ENCODE measurements at regions not wholly inside any gene's neighbourhood (a gene's known extent, or its start where the extent isn't known, plus 50 kb on each side); places are given as distances from the start of the nearest gene placed in this dataset.

DNA sequence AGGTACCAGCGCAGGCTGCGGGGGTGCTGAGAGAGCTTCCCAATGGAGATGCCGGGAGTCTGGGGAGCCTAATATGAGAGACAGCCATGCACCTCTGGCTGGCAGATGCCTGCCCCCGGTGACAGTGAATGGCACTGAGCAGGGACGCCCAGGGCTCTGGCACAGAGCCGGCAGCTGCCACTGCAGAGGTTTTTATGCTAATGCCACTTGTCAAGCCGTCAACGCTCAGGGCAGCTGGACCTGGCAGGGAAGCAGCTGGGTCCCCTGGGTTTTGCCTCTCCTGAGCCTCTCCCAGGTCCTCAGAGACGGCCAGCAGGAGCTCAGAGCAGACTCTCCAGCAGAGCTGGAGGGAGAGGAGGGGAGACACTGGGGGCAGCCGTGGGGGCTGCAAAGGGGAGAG, 573.6 kb downstream of the BUD13 start:
- no peak for FAIRE-seq

GRCh38 chr11:116194156-116194904, 578.5 kb downstream of the BUD13 start:
- no peak for FAIRE-seq

- no peak for FAIRE-seq
Observed at GRCh38 chr11:116193321-116194131, 579.3 kb downstream of the BUD13 start.

DNA sequence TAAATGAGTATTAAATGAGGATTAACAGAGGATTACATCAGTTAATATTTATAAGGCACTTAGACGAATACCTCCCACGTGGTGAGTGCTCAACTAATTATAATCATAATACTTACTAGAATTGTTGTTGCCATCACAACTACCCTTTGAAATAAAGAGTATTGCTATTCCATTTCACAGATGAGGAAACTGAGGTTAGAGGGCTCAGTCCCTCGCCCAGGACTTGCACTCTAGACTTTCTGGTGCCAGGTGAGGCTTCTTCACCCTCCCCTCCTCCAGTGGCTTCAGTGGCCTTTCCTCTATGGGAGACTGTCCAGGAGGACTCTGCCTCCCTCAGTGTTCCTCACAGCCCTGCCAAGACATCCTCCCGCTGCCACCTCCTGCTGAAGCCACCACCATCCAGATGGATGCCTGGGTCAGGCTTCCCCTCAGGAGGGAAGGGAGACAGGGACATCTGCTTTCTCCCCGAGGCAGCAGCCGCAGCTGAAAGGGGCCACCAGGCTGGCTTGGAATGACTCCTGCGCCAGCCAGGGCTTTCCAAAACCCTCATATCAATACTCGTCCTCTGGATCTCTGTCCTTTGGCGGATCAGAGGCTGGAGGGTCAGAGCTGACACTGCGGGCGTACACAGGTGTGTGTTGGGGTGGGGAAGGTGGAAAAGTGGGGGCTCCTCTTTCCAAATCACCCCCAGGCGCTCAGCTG, 580.1 kb downstream of the BUD13 start:
- no peak for FAIRE-seq

DNA sequence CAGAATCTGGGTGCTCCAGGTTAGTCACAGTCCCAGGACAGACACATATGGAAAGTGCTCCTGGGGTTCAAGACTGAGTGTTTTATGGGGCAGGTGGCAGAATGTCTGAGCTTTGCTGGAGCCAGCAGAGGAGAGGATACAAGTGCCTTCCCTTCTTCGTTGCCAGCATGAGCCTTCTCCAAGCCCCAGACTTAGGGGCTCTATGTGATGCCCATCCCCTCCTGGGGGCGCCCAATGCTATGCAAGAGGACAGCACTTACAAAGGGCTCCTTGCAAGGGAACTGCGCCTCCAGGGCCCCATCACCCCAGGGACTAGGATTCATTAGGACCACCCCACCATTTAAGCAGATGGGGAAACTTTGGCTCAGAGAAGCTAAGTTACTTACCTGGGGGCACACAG, 581.9 kb downstream of the BUD13 start:
- no peak for FAIRE-seq

DNA sequence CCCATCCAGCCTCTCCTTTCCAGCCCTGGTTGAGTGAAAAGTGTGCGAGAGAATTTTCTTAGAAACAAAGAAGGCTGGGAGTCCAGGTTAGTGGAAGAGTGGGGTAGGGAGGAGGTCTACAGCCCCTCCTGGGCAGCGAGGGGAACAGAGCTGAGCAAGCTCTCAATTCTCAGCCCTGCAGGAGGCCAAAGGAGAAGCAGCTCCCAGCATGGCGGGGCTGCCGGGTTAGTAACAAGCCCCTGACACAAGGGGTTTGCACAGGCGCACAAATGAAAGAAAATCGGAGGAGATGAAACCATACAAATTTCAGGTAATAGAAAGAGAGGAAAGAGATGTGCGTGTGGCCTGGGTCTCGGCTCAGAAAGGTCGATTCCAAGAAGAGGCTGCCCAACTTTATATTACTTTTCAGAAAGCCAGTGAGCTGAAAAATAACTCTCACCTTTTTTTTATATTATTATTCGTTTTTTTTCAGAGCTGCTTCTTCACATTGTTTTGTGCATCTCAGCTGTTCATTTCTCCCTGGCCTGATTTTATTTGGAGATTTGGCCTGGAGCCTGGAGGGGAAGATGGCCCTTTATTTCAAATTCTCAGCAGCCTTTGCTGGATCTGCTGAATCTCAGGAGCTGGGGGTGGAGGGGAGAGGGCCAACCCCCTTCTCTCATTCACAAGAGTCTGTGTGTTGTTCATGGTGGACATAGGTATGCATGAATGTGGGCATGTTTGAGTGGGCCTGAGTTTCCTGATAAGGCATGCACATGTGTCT, 583.2 kb downstream of the BUD13 start:
- no peak for FAIRE-seq

GRCh38 chr11:116188350-116188749, 584.4 kb downstream of the BUD13 start:
- FAIRE-seq, result no peak

- FAIRE-seq, result no peak
Observed at GRCh38 chr11:116187026-116187425, 585.8 kb downstream of the BUD13 start.

DNA sequence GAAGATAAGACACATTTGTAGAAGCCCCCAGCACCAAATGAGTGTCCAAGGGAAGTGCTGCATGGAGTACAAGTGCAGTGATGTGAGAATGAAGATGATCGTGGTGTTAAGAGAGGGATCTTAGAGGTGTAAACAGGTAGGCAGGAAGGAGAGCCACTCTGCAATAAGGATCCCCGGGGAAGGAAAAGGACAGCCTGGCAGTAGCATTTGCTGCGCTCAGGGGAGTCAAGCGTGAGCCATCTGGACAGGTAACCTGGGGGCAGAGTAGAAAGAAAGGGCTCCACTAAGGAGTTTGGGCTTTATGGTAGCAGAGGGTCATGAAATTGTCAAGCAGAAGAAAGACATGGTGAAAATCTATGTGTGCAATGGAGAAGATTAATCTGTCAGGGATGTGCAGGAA, 587.2 kb downstream of the BUD13 start:
- no peak for FAIRE-seq

DNA sequence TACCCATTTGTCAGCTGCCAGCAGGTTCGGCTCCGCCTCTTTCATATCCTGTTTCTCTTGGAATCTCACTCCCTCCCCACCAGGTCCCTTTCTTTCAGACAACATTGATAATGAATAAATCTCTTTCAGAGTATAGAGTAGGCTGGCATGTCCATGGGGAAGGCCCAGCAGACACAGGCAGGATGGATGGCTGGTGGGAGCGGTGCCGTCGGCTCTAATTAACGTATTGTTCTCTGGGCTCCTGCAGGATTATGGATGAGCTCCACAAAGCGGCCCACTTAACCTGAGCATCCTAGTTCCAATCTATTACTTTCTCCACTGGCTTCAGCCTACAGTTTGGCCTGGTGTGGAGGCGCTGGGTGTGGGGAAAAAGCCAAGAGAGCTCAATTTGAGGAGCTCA, 588.0 kb downstream of the BUD13 start:
- FAIRE-seq, result no peak

GRCh38 chr11:116182356-116182966, 590.3 kb downstream of the BUD13 start:
- no peak for FAIRE-seq

DNA sequence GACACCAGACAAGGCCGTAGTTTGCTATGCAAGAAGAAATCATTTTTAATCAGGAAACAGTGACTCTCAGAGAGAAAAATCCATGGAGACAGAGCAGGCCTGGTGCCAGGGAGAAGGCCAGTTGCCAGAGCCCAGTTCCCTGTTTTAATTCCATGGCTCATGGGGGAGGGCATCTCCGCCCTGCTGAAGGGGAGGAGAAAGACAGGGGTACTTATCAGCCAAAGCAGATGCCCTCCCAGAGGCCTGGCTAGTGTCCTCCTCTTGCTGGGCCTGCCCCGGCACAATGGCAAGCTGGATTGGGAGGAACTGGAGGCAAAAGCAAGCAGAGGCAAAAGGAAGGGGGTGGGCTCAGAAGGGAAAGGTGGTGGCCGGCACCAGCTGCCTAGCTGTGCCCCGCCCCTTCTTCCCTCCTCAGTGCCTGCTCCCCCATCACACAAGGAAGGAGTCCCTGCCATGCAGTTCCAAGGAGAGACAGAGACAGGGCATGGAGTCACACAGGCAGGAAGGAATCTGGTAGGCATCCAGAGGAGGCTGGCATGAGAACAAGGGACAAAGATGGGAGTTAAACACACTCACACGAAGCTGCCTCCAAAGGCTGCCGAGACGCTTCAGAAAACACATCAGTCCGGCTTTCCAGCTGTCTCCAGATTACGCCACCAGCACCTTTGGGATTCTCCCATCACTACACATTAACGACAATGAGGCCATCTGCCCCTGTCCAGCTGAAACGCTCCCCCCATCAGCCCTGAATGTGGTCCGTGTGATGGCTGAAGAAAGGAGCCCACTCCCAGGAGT, 591.8 kb downstream of the BUD13 start:
- no peak for FAIRE-seq

DNA sequence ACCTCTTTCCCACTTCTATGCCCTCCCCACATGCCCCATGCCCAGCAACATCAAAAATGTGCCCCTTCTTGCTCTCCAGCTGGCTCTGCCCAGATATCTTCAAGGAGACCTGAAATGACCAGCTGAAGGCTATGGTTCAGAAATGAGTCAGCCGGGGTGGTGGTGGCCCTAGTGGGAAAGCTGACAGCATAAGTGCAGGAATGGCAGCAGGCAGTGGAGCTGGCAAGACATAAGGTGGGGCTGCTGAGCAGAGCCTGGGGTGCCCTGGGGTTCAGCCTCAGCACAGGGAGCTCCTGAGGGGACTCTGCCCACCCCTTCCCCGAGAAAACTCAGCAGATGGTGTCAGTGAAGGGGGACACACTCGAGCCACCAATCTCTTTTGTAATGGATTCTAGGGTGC, 593.4 kb downstream of the BUD13 start:
- no peak for FAIRE-seq

DNA sequence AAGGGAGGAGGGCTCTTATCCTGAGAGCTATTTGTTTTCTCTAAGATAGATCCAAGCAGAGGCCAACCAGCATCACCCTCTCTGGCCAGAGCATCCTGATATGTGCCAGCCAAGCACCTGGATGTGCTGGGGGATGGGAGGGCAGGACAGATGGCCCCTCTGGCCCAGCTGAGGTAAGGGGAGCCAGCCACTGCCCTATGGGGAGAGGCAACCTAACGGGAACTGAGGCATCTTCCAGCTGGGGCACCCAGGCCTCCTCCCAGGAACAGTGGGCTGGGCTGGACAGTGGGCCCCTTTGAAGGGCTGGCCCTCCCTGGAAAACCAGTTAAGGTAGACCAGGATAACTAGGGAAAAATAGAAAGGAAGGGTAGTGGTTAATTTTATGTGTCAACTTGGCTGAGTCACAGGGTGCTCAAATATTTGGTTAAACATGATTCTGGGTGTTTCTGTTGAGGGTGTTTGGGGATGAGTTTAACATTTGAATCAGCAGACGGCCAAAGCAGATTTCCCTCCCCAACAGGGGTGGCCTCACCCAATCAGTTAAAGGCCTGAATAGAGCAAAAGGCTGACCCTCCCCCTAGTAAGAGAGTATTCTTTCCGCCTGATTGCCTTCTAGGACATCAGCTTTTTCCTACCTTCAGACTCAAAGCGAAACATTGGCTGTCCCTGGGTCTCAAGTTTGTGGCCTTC, 595.1 kb downstream of the BUD13 start:
- no peak for FAIRE-seq

DNA sequence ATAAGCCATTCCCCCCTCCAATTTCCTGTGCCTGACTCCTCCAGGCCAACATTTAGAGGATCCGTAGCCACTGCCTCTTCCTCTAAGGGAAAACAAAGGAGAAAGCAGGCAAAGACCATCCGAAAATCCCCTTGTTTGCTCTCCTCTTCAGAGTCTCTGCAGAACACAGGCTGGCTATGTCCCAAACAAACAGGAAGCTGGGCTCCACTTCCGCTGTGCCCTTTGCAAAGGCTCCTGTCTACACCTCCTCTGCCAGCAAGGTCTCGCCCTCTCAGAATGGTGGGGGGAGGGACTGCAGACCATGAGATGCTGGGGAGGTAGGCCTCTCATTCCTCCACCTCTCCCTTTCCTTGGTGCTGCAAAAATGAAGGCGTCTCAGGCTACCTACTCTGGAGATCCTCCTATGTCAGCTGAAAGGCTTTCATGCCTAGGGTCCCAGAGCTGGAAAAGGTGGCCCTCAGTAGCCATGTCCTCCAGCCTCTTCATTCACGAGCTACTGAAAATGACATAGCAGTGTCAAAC, 596.2 kb downstream of the BUD13 start:
- no peak for FAIRE-seq

DNA sequence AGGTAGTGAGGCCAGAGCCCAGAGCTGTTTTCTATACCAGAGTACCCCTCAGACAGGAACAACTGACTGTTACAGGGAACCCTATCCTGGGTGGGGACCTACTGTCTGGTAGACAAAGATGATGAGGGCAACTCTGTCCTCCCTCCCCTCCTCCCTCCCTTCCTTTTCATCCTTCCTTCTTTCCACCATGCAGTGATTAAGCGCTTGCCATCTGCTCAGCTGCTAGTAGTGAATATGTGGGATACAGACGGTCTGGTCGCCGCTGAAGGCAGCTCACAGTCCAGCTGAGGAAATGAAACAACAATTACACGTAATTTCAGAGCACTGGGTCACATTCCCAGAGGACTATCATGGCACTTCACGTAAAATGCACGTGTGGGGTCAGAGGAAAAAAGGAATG, 597.1 kb downstream of the BUD13 start:
- FAIRE-seq, result no peak

DNA sequence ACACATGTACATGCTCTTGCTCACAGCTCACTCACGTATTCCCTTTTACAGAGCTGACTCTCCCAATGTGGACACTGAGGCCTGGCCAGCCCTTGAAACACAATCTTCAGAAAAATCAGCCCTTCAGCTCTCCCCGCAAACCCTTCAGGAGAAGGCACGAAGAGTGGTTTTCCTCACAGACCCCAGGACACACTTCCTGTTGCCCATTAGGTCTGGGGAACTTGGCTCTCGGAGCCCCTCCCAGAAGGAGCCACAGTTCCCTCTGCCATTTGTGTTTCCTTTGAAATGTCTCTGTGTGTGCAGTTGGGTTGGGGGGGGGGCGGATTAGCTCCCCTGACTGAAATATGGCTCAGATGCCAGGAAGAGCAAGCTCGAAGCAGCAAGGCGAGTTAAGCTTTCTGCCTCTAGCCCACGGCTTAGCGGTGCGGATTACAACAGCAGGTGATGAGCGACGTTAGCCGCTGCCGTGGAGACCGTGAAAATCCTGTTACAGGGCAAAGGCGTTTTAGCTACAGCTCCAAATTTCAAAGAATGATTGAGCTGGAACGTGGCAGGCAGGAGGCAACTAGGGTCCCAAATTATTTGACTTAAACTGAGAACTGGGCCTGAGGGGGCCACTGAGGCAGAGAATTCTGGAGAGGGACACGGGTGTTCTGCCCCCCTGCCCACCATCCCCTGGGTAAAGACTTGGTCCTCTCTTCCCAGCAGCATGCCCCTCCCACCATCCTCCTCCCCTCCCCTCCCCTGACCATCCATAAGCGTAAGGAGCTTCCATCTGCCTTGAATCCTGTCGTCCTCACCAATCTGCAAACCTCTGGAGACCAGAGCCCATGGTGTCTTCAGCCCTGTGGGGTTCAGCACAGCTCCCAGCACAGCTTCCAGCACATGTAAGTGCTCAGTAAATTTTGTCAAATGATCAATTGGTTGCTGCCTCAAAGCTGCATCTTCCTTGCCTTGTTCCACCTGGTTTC, 598.6 kb downstream of the BUD13 start:
- no peak for FAIRE-seq

DNA sequence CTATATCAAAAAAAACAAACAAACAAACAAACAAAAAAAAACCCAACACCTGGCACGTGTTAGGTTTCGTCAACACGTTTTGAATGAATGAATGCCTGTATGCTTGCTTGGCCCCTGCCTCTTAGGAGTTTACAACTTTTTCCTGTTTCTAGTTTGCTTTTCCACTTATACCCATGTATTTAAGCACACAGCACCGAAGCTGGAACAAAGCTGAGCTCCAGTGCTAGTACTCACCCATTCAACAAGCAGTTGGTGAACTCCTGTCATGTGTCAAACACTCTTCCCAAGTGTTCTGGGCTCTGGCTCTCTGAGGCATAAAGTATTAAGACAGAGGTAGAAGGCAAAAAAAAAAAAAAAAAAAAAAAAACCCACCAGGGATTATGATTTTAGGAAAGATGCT, 599.3 kb downstream of the BUD13 start:
- FAIRE-seq, result no peak

DNA sequence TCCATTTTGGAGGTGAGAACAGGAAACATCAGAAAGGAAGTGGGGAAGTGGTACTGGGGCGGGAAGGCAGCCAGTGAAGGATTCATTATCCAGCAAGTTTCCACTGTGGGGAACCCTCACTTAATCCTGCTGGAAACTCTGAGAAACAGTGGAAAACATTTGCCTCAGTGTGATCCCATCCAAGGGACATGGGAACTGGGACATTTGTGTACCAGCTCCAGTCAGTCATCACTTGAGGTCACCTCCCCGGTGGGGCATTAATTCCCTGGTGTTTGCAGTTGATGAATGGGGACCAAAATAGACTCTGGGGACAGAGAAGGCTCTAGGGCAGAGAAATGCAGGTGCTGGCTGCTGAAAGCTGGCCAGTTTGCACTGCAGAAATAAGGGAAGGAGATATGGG, 599.9 kb downstream of the BUD13 start:
- no peak for FAIRE-seq

GRCh38 chr11:116172156-116172555, 600.6 kb downstream of the BUD13 start:
- FAIRE-seq, result no peak
